Tibial artery (tissue), 4 donors: ENCODE measurements at regions not wholly inside any gene's neighbourhood (a gene's known extent, or its start where the extent isn't known, plus 50 kb on each side); places are given as distances from the start of the nearest gene placed in this dataset.

Experiments
- DNase-seq, 2 donors: peaks; one replicate each; pipeline ENCODE4 v3.0.0-alpha.2; 2019
- H3K27ac ChIP-seq, 2 donors: fragments of 200-600 bp; sonication (generic) in 1 of 2; 1 replicate in 1 of 2; 2 replicates in 1 of 2; pipeline ENCODE4 v1.5.1; 2018 to 2019; ENCODE audit warnings: mild to moderate bottlenecking in 1 of 2
- H3K27me3 ChIP-seq, 2 donors: fragments of 200-600 bp; sonication (generic) in 1 of 2; one replicate each; pipeline versions ENCODE4 v1.5.1 to v1.6.0; 2016 to 2019
- H3K36me3 ChIP-seq, 3 donors: fragments of 200-600 bp; sonication (generic) in 2 of 3; one replicate each; pipeline ENCODE4 v1.5.1; 2016 to 2019; ENCODE audit warnings: mild to moderate bottlenecking in 2 of 3
- H3K4me1 ChIP-seq, 4 donors: fragments of 200-600 bp; sonication (generic) in 2 of 4; 1 replicate in 3 of 4; 2 replicates in 1 of 4; pipeline ENCODE4 v1.5.1; 2016 to 2019
- H3K4me3 ChIP-seq, 2 donors: fragments of 200-600 bp; sonication (generic) in 1 of 2; 1 replicate in 1 of 2; 2 replicates in 1 of 2; pipeline ENCODE4 v1.5.1; 2018 to 2019; ENCODE audit warnings: mild to moderate bottlenecking in 2 of 2
- H3K9me3 ChIP-seq, 3 donors: fragments of 200-600 bp; sonication (generic) in 1 of 3; one replicate each; pipeline ENCODE4 v1.5.1; 2016 to 2019
- CTCF ChIP-seq, 2 experiments: fragments of 200-600 bp in 1 of 2; fragments of 450-650 bp in 1 of 2; IDR thresholded peaks; one replicate each; pipeline ENCODE4 v1.5.1; 2017 to 2019; ENCODE audit warnings: antibody characterized with exemption in 2 of 2, mild to moderate bottlenecking in 1 of 2, moderate library complexity in 1 of 2
- intact Hi-C: fragments of 100-400 bp; cut with DNase I; formaldehyde crosslinking; loops from one replicate; pipeline ENCODE4 v1.15.0; 2023; ENCODE audit warnings: low total_unique reads

GRCh38 chr17:77827039-77827438 lies 131.5 kb upstream of the TNRC6C start:
- Histone ChIP-seq H3K4me1 (peaks cover 13 to 47% (median 34%) of the 10 kb centered on the region in 4 donors), H3K27me3 (no peaks in the 10 kb centered on the region)
- peak in 1 of 2 donors; percentile 48 for DNase-seq

GRCh38 chr17:77827511-77827910 lies 131.0 kb upstream of the TNRC6C start:
- H3K27me3 ChIP-seq, result no peaks in the 10 kb centered on the region
- DNase-seq, result peak in 1 of 2 donors; percentile 32
- intact Hi-C loops, result no loop called here
- TF ChIP-seq CTCF (IDR thresholded peaks at IDR 0.05), result no peak
- peaks cover 14 to 47% (median 36%) of the 10 kb centered on the region in 4 donors for H3K4me1 ChIP-seq
- no peaks in the 10 kb centered on the region for H3K9me3 ChIP-seq
- no peaks in the 10 kb centered on the region for H3K36me3 ChIP-seq
- H3K4me3 ChIP-seq, result no peak overlapping the region
- no peak overlapping the region for H3K27ac ChIP-seq

More at GRCh38 chr17:77827039-77827438, 131.5 kb upstream of the TNRC6C start:
- Histone ChIP-seq H3K27ac (no peak overlapping the region), H3K9me3 (no peaks in the 10 kb centered on the region), H3K4me3 (no peak overlapping the region), H3K36me3 (no peaks in the 10 kb centered on the region)
- TF ChIP-seq CTCF (IDR thresholded peaks at IDR 0.05), result no peak
- intact Hi-C loops, result no loop called here

GRCh38 chr17:77828749-77829539 lies 129.6 kb upstream of the TNRC6C start:
- H3K4me1 ChIP-seq, result peaks cover 14 to 42% (median 30%) of the 10 kb centered on the region in 4 donors
- no peak for TF ChIP-seq CTCF (IDR thresholded peaks at IDR 0.05)
- no peak overlapping the region for H3K4me3 ChIP-seq
- intact Hi-C loops, result no loop called here
- H3K27me3 ChIP-seq, result no peaks in the 10 kb centered on the region
- no peaks in the 10 kb centered on the region for H3K36me3 ChIP-seq
- peak in 1 of 2 donors; percentile 37 for DNase-seq
- no peaks in the 10 kb centered on the region for H3K9me3 ChIP-seq
- peak overlapping the region; percentile 85 to 92 for H3K27ac ChIP-seq

GRCh38 chr17:77829843-77830799 lies 128.4 kb upstream of the TNRC6C start:
- H3K27ac ChIP-seq, result peak overlapping the region; percentile 85 to 92
- peaks cover 14 to 54% (median 40%) of the 10 kb centered on the region in 4 donors for H3K4me1 ChIP-seq
- TF ChIP-seq CTCF (IDR thresholded peaks at IDR 0.05), result no peak
- intact Hi-C loops, result no loop called here
- DNase-seq, result peak; percentile 64 to 86
- no peaks in the 10 kb centered on the region for H3K36me3 ChIP-seq
- no peaks in the 10 kb centered on the region for H3K9me3 ChIP-seq
- no peaks in the 10 kb centered on the region for H3K27me3 ChIP-seq
- no peak overlapping the region for H3K4me3 ChIP-seq

GRCh38 chr17:77830816-77831473 lies 127.6 kb upstream of the TNRC6C start:
- no peaks in the 10 kb centered on the region for H3K27me3 ChIP-seq
- peak in 1 of 2 donors; percentile 68 for DNase-seq
- H3K4me3 ChIP-seq, result no peak overlapping the region
- peak overlapping the region; percentile 85 to 92 for H3K27ac ChIP-seq
- intact Hi-C loops, result no loop called here
- no peak for TF ChIP-seq CTCF (IDR thresholded peaks at IDR 0.05)
- H3K9me3 ChIP-seq, result no peaks in the 10 kb centered on the region
- H3K36me3 ChIP-seq, result no peaks in the 10 kb centered on the region
- peaks cover 14 to 56% (median 40%) of the 10 kb centered on the region in 4 donors for H3K4me1 ChIP-seq
